Fibroblast of lung (primary cell): ENCODE measurements at regions not wholly inside any gene's neighbourhood (a gene's known extent, or its start where the extent isn't known, plus 50 kb on each side); places are given as distances from the start of the nearest gene placed in this dataset.

Experiments used
- DNase-seq, 2 donors: peaks; one replicate each; pipeline versions ENCODE4 v3.0.0 to v3.0.0-alpha.2; 2010; ENCODE audit warnings: low read depth in 2 of 2
- H2AFZ ChIP-seq: 2 replicates; pipeline ENCODE4 v1.5.1; 2012; ENCODE audit warnings: low read length, control low read depth, inconsistent platforms
- H3K27ac ChIP-seq: 2 replicates; pipeline ENCODE4 v1.5.1; 2011; ENCODE audit warnings: low read length, control low read depth; ENCODE audit not compliant: insufficient read depth
- H3K27me3 ChIP-seq: 2 replicates; pipeline ENCODE4 v1.5.1; 2011; ENCODE audit warnings: mild to moderate bottlenecking, low read length; ENCODE audit not compliant: control insufficient read depth, insufficient read depth
- H3K36me3 ChIP-seq: 2 replicates; pipeline ENCODE4 v1.5.1; 2011; ENCODE audit warnings: low read length; ENCODE audit not compliant: control insufficient read depth, insufficient read depth
- H3K4me1 ChIP-seq: 2 replicates; pipeline ENCODE4 v1.5.1; 2011; ENCODE audit warnings: low read length; ENCODE audit not compliant: control insufficient read depth, insufficient read depth; ENCODE audit errors: extremely low read depth
- H3K4me2 ChIP-seq: 2 replicates; pipeline ENCODE4 v1.5.1; 2011; ENCODE audit warnings: low read length, control low read depth; ENCODE audit not compliant: insufficient read depth; ENCODE audit errors: extremely low read depth
- H3K4me3 ChIP-seq, 4 experiments: fragments of 200-600 bp in 1 of 4; sonication (generic) in 1 of 4; replicated peaks in 1 of 4; 2 replicates each; pipeline ENCODE4 v1.5.1; 2011 to 2016; ENCODE audit warnings: low read length in 4 of 4, low read depth in 3 of 4, mild to moderate bottlenecking in 3 of 4, control low read depth in 2 of 4, inconsistent platforms in 1 of 4, mixed read lengths in 1 of 4; ENCODE audit not compliant: insufficient read depth in 1 of 4; ENCODE audit errors: control extremely low read depth in 1 of 4
- H3K79me2 ChIP-seq: 2 replicates; pipeline ENCODE4 v1.5.1; 2012; ENCODE audit warnings: mild to moderate bottlenecking, low read length, inconsistent platforms; ENCODE audit not compliant: control insufficient read depth, insufficient read depth
- H3K9ac ChIP-seq: 2 replicates; pipeline ENCODE4 v1.5.1; 2011; ENCODE audit warnings: mild to moderate bottlenecking, low read length, control low read depth; ENCODE audit not compliant: insufficient read depth
- H3K9me3 ChIP-seq: 2 replicates; pipeline ENCODE4 v1.5.1; 2012; ENCODE audit warnings: low read depth, low read length; ENCODE audit not compliant: control insufficient read depth, insufficient read depth
- H4K20me1 ChIP-seq: 2 replicates; pipeline ENCODE4 v1.5.1; 2011; ENCODE audit warnings: low read length; ENCODE audit not compliant: control insufficient read depth, insufficient read depth; ENCODE audit errors: extremely low read depth
- EZH2 ChIP-seq: IDR thresholded peaks from 2 replicates; pipeline ENCODE4 v1.5.1; 2012; ENCODE audit warnings: low read length, control low read depth, mild to moderate bottlenecking; ENCODE audit errors: missing control alignments
- TF ChIP-seq, protein P1 (sequence below), 2 donors: IDR thresholded peaks in 1 of 2; conservative IDR thresholded peaks in 1 of 2; 1 replicate in 1 of 2; 2 replicates in 1 of 2; pipeline ENCODE4 v1.5.1; 2011 to 2012; ENCODE audit warnings: low read length in 2 of 2, control low read depth in 1 of 2, inconsistent platforms in 1 of 2, low read depth in 1 of 2, mild to moderate bottlenecking in 1 of 2

DNA sequence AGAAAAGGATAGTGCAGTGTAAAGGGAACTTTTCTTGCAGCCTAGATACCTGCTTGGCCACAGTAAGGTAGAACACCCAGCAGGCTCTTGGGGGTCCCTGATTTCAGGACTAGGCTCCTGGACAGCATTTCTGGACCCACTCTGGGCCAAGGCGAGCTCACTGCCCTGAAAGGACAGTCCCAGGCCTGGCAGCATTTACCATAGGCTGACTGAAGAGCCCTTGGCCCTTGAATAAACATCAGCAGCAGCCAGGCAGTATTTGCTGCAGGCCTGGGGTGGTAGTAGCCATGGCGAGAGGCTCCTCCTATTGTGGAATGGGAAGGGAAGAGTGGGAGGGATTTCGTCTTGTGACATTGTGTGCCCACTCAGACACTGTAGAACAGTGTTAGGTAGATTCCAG lies 529.2 kb downstream of the TUSC7 start:
- no peak overlapping the region for H3K4me3 ChIP-seq
- H3K9me3 ChIP-seq = no peaks in the 10 kb centered on the region
- no peak overlapping the region for H3K27ac ChIP-seq
- no peaks in the 10 kb centered on the region for H3K27me3 ChIP-seq
- H3K4me1 ChIP-seq = no peaks in the 10 kb centered on the region
- no peak for DNase-seq
- H3K4me2 ChIP-seq = no peak overlapping the region
- no peak overlapping the region for H2AFZ ChIP-seq
- no peaks in the 10 kb centered on the region for H4K20me1 ChIP-seq
- no peak overlapping the region for H3K9ac ChIP-seq
- H3K79me2 ChIP-seq = no peaks in the 10 kb centered on the region
- no peaks in the 10 kb centered on the region for H3K36me3 ChIP-seq
- TF ChIP-seq, protein P1, sequence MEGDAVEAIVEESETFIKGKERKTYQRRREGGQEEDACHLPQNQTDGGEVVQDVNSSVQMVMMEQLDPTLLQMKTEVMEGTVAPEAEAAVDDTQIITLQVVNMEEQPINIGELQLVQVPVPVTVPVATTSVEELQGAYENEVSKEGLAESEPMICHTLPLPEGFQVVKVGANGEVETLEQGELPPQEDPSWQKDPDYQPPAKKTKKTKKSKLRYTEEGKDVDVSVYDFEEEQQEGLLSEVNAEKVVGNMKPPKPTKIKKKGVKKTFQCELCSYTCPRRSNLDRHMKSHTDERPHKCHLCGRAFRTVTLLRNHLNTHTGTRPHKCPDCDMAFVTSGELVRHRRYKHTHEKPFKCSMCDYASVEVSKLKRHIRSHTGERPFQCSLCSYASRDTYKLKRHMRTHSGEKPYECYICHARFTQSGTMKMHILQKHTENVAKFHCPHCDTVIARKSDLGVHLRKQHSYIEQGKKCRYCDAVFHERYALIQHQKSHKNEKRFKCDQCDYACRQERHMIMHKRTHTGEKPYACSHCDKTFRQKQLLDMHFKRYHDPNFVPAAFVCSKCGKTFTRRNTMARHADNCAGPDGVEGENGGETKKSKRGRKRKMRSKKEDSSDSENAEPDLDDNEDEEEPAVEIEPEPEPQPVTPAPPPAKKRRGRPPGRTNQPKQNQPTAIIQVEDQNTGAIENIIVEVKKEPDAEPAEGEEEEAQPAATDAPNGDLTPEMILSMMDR (conservative IDR thresholded peaks at IDR 0.05 in 1 of 2, IDR thresholded peaks at IDR 0.05 in 1 of 2; ENCODE audit: low read depth in 1 of 2, low read length in 2 of 2) = no peak
- TF ChIP-seq EZH2 = no peak

DNA sequence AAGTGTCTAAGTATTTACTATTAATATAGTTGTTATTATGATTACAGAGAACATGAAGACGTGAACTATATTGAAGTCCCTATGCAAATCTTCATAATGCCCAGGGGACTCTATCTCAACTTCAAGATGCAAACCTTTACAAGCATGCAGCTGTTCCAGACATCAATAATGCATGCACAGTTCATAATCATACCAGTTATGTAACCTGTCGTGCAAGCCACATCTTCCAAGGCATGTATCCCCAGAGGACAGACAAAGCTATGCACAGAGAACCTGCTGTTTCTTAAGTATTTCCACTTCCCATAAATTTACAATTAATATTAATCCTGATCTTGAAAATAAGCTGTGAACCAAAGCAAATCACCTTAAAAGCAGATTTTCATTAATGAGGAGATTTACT lies 534.1 kb downstream of the TUSC7 start:
- Histone ChIP-seq H3K27me3 (no peaks in the 10 kb centered on the region), H2AFZ (no peak overlapping the region), H3K4me1 (no peaks in the 10 kb centered on the region), H3K79me2 (no peaks in the 10 kb centered on the region), H3K36me3 (no peaks in the 10 kb centered on the region), H4K20me1 (no peaks in the 10 kb centered on the region), H3K9me3 (no peaks in the 10 kb centered on the region), H3K27ac (no peak overlapping the region), H3K9ac (no peak overlapping the region), H3K4me3 (no peak overlapping the region), H3K4me2 (no peak overlapping the region)
- TF ChIP-seq, protein P1 (conservative IDR thresholded peaks at IDR 0.05 in 1 of 2, IDR thresholded peaks at IDR 0.05 in 1 of 2; ENCODE audit: low read depth in 1 of 2, low read length in 2 of 2) = no peak
- TF ChIP-seq EZH2 = no peak
- no peak for DNase-seq

DNA sequence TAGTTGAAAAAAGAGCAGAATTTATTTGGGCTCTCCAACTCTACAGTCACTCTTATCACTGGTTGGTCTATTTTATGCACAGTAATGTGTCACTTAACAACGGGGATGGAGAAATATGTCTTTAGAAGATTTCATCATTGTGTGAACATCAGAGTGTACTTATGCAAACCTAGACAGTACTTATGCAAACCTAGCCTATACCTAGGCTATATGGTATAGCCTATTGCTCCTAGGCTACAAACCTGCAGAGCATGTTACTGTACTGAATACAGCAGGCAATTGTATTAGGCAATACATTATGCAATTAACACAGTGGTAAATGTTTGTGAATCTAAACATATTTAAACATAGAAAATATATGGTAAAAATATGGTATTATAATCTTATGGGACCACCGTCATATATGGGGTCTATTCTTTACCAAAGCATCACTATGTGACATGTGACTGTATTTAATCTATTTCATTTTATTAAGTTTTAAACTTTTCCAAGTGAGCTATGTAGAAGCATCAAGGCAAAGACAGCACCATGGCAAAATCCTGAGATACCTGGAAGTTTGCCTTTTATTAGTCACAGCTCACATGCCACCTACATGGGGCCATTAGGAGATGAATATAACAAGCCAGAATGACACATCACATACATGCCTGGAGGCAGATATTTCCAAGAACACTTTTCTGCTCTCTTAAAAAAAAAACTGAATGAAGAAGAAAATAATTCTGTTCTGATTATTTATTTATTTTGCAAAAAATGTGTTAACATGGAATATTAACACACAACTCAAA lies 537.4 kb downstream of the TUSC7 start:
- H3K9me3 ChIP-seq = no peaks in the 10 kb centered on the region
- H4K20me1 ChIP-seq = no peaks in the 10 kb centered on the region
- no peak overlapping the region for H3K4me3 ChIP-seq
- H3K4me2 ChIP-seq = no peak overlapping the region
- H3K4me1 ChIP-seq = no peaks in the 10 kb centered on the region
- no peak overlapping the region for H3K9ac ChIP-seq
- H2AFZ ChIP-seq = no peak overlapping the region
- no peak for DNase-seq
- no peaks in the 10 kb centered on the region for H3K36me3 ChIP-seq
- no peak overlapping the region for H3K27ac ChIP-seq
- H3K79me2 ChIP-seq = no peaks in the 10 kb centered on the region
- no peaks in the 10 kb centered on the region for H3K27me3 ChIP-seq
- no peak for TF ChIP-seq EZH2
- TF ChIP-seq, protein P1 (conservative IDR thresholded peaks at IDR 0.05 in 1 of 2, IDR thresholded peaks at IDR 0.05 in 1 of 2; ENCODE audit: low read depth in 1 of 2, low read length in 2 of 2) = no peak
